Thyroid gland (tissue), 4 donors: ENCODE measurements at regions not wholly inside any gene's neighbourhood (a gene's known extent, or its start where the extent isn't known, plus 50 kb on each side); places are given as distances from the start of the nearest gene placed in this dataset.

Experiments
- CTCF ChIP-seq, 6 experiments: fragments of 200-600 bp in 3 of 6; fragments of 450-650 bp in 3 of 6; sonication (generic) in 3 of 6; IDR thresholded peaks; one replicate each; pipeline ENCODE4 v1.5.1; 2016 to 2019; ENCODE audit warnings: antibody characterized with exemption in 6 of 6, mild to moderate bottlenecking in 2 of 6, inconsistent platforms in 1 of 6, moderate library complexity in 1 of 6
- POLR2A ChIP-seq, 2 donors: fragments of 450-650 bp; IDR thresholded peaks; one replicate each; pipeline ENCODE4 v1.6.1; 2017; ENCODE audit warnings: antibody characterized with exemption in 2 of 2, mild to moderate bottlenecking in 2 of 2, moderate library complexity in 1 of 2

- no peak for TF ChIP-seq CTCF (IDR thresholded peaks at IDR 0.05)
- no peak for TF ChIP-seq POLR2A (IDR thresholded peaks at IDR 0.05)
These were observed 147.9 kb upstream of the MYL2 start for GRCh38 chr12:111068290-111068689.
